ENCODE measurements at regions not wholly inside any gene's neighbourhood (a gene's known extent, or its start where the extent isn't known, plus 50 kb on each side); places are given as distances from the start of the nearest gene placed in this dataset.
"Not testable (repeated sequence)": the region's sequence is repeated elsewhere in the genome, so short reads cannot be mapped to it uniquely, and the experiment has no call there.

GRCh38 chr6:140153703-140154102, 779.3 kb upstream of the CITED2 start:
- DNase-seq (ENCODE audit: low read depth in 4 of 4, low spot score in 3 of 4): no peak

- not testable (repeated sequence) for DNase-seq (ENCODE audit: low read depth in 4 of 4, low spot score in 3 of 4)
Observed at GRCh38 chr6:140147825-140148814, 773.7 kb upstream of the CITED2 start.

DNA sequence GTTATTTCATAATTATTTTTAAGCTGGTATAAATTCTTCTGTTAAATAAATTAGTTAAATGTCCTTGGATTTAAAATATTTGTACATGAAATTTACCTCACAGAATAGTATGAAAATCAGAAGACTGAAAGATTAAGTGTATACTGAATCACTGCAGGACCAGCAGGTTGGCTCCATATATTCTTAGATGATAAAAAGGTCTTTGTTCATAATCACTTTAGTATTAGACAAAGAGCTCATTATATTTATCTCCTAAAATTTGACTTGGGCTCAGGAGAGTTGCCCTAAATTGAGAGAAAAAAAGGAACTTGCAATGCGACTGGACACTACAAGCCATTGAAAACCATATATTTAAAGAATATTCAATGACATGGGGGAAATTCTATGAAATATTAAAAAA, 766.4 kb upstream of the CITED2 start:
- DNase-seq (ENCODE audit: low read depth in 4 of 4, low spot score in 3 of 4): no peak

- no peak for DNase-seq (ENCODE audit: low read depth in 4 of 4, low spot score in 3 of 4)
Observed at GRCh38 chr6:140138311-140139010, 764.0 kb upstream of the CITED2 start.

DNA sequence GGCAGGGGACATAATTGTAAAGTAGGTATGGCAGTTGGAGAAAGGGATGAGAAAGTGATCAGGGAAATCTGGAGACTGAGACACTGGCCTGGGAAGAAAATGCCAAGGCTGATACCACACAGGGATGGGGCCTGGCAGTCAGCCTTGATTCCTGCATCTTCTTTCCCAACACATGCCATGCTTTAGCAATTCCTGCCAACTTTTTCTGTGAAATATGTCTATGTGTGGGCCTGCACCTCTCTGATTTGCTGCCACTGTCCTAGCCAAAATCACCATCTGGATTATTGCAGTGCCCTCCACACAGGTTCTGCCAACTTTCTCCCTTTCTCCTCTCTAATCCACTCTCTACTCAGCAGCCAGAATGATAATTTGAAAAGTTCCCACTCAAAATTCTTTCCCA, 759.8 kb upstream of the CITED2 start:
- no peak for DNase-seq (ENCODE audit: low read depth in 4 of 4, low spot score in 3 of 4)

DNA sequence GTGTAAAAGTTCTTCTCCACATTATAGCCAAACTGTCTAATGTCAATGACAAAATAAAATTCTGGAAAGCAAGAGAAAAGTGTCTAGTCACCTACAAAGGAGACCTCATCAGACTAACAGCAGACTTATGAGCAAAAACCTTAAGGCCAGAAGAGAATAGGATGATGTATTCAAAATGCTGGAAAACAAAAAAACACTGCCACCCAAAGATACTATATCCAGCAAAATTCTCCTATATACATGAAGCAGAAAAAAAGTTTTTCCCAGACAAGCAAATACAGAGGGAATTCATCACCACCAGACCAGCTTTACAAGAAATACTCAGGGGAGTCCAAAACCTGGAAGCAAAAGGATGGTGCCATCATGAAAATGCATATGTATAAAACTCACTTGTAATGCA, 755.6 kb upstream of the CITED2 start:
- DNase-seq (ENCODE audit: low read depth in 4 of 4, low spot score in 3 of 4): no peak

DNA sequence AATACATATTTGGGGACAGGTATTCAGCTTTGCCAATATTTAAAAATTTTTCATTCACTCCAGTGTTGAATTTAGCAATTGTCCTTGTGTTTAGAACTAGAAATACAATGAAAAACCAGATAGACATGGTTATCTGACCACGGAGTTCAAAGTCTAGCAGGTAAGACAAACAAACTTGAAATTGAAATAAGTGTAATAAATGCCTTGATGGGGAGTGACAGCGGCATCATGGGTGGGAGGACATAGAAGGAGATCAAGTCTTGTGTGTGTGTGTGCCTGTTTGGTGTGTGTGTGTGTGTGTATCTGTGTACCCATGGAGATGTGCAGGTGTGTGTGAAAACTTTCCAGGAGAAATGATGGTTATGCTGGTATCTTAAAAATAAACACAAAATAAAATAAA, 750.0 kb upstream of the CITED2 start:
- DNase-seq (ENCODE audit: low read depth in 4 of 4, low spot score in 3 of 4): no peak

- DNase-seq (ENCODE audit: low read depth in 4 of 4, low spot score in 3 of 4): no peak
Observed at GRCh38 chr6:140108167-140108566, 733.7 kb upstream of the CITED2 start.

- no peak for DNase-seq (ENCODE audit: low read depth in 4 of 4, low spot score in 3 of 4)
Observed at GRCh38 chr6:140107216-140107615, 732.8 kb upstream of the CITED2 start.

GRCh38 chr6:140105857-140106256, 731.4 kb upstream of the CITED2 start:
- DNase-seq (ENCODE audit: low read depth in 4 of 4, low spot score in 3 of 4): peak in 1 of 4 donors; percentile 14

DNA sequence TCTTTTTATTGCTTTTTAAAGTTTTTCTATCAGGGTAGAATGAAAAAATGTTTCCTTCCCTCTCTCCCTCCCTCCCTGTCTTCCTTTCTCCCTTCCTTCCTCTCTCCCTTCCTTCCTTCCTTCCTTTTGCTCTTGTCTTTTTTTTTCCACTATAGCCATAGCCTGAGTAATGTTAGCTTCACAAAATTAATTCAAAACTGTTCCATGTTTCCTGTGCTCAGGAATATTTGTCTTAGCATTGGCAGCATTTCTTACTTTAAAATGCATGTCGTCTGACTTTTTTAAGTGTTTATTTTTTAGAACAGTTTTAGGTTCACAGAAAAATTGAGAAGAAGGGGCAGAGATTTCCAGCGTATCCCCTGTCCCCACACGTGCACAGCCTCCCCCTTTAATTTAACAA, 730.8 kb upstream of the CITED2 start:
- DNase-seq (ENCODE audit: low read depth in 4 of 4, low spot score in 3 of 4): no peak

DNA sequence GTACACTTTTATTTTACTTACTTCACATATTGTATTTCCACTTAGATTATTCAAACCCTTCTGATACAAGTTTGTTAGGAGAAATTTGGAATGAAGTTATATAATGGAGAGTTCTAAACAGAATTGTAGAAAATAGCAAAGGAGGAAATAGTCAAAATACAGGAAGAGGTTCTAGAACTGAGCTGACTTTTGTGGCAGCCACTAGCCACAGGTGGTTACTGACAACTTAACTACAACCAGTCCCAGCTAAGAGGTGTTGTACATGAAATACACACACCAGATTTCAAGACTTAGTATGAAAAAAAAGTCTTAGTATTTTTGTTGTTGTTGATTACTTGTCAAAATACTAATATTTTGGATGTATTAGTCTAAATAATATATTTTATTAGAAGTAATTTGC, 727.4 kb upstream of the CITED2 start:
- no peak for DNase-seq (ENCODE audit: low read depth in 4 of 4, low spot score in 3 of 4)

- DNase-seq (ENCODE audit: low read depth in 4 of 4, low spot score in 3 of 4): no peak
Observed at GRCh38 chr6:140101367-140101766, 726.9 kb upstream of the CITED2 start.

DNA sequence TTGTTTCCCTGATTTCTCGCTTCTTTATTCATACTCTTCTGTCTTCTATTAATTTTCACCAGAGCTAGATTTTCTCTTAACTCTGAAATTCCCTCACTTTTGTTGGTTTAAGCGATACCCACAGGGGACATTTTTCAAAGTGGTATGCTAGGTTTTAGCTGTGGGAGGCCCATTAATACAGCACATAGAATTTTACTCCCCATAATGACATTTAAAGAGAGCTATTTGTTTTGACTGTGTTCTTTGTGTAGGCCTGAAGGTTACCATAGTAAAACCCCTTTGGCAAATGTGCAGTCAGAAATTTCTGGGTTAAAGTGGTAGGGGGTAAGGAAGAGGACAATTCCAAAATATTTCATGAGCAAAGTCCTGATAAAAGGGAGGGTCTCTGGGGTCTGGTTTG, 721.1 kb upstream of the CITED2 start:
- no peak for DNase-seq (ENCODE audit: low read depth in 4 of 4, low spot score in 3 of 4)

- DNase-seq (ENCODE audit: low read depth in 4 of 4, low spot score in 3 of 4): no peak
Observed at GRCh38 chr6:140091895-140092294, 717.4 kb upstream of the CITED2 start.

GRCh38 chr6:140090871-140091270, 716.4 kb upstream of the CITED2 start:
- no peak for DNase-seq (ENCODE audit: low read depth in 4 of 4, low spot score in 3 of 4)

DNA sequence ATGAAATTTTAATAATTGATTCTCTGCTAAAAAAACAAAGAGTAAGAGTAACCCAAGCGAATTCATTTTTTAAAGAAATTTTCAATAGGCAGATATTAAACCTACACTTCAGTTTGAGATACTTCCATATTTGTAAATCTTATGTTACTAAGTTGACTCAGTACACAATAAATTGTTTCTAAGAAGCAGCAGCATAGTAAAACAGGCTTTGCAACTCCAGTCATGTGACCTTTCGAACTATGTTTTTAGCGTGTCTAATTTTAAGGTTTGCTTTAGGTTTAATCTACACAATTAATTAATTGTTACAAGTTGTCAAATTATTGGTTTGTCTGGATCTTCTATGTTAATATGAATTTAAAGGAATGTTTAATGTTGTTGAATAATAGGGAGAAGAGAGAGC, 708.9 kb upstream of the CITED2 start:
- no peak for DNase-seq (ENCODE audit: low read depth in 4 of 4, low spot score in 3 of 4)

- no peak for DNase-seq (ENCODE audit: low read depth in 4 of 4, low spot score in 3 of 4)
Observed at GRCh38 chr6:140082867-140083297, 708.4 kb upstream of the CITED2 start.

GRCh38 chr6:140079328-140079727, 704.9 kb upstream of the CITED2 start:
- DNase-seq (ENCODE audit: low read depth in 4 of 4, low spot score in 3 of 4): no peak

DNA sequence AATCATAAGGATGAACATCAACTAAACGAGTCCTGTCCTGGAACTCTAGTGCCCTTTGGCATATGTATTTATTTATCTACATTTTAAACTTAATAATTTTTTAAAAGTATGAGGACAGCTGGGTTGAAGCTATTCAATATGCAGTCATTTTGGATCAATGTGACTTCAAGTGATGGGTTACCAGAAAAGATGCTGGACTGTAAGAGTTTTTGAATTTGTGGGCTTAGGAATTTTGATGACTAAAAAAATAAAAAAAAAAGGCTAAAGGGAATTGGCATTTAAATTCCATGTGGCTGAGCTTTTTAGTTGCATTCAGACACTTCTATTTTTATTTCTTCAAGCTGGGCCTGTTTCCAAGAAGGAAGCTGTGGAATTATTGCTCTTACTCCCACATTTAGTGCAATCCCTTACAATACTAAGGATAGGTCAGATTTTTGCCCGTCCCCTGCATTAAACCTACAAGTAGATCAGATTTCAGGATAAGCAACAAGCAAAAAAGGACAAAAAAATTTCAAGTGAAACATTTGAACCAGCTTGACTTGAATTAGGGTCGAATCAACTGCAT, 704.2 kb upstream of the CITED2 start:
- DNase-seq (ENCODE audit: low read depth in 4 of 4, low spot score in 3 of 4): peak in 3 of 4 donors; percentile 39 to 67 (median 42)

- no peak for DNase-seq (ENCODE audit: low read depth in 4 of 4, low spot score in 3 of 4)
Observed at GRCh38 chr6:140077827-140078560, 703.5 kb upstream of the CITED2 start.
